ENCODE measurements at regions not wholly inside any gene's neighbourhood (a gene's known extent, or its start where the extent isn't known, plus 50 kb on each side); places are given as distances from the start of the nearest gene placed in this dataset.

- TF ChIP-seq GABPA (IDR thresholded peaks at IDR 0.05; ENCODE audit: low read depth) (no peak), REST (IDR thresholded peaks at IDR 0.05; ENCODE audit: insufficient replicate concordance, low read depth) (no peak), POLR2AphosphoS5 (IDR thresholded peaks at IDR 0.05; ENCODE audit: low read depth) (no peak), SPI1 (IDR thresholded peaks at IDR 0.05; ENCODE audit: borderline replicate concordance, low read depth) (no peak)
- TF ChIP-seq, protein P1, sequence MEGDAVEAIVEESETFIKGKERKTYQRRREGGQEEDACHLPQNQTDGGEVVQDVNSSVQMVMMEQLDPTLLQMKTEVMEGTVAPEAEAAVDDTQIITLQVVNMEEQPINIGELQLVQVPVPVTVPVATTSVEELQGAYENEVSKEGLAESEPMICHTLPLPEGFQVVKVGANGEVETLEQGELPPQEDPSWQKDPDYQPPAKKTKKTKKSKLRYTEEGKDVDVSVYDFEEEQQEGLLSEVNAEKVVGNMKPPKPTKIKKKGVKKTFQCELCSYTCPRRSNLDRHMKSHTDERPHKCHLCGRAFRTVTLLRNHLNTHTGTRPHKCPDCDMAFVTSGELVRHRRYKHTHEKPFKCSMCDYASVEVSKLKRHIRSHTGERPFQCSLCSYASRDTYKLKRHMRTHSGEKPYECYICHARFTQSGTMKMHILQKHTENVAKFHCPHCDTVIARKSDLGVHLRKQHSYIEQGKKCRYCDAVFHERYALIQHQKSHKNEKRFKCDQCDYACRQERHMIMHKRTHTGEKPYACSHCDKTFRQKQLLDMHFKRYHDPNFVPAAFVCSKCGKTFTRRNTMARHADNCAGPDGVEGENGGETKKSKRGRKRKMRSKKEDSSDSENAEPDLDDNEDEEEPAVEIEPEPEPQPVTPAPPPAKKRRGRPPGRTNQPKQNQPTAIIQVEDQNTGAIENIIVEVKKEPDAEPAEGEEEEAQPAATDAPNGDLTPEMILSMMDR (IDR thresholded peaks at IDR 0.05; ENCODE audit: insufficient read depth, low read length) = no peak
- no peak for DNase-seq (ENCODE audit: low read depth in 1 of 2, low spot score in 1 of 2)
- Histone ChIP-seq H3K27ac (replicated peaks) (no peak overlapping the region), H3K4me3 (replicated peaks; ENCODE audit: insufficient read depth, low read length) (no peak overlapping the region), H3K27me3 (ENCODE audit: insufficient read depth, poor library complexity, severe bottlenecking) (no peaks in the 10 kb centered on the region)
Observed at GRCh38 chr2:200050921-200051610, 95.7 kb downstream of the MAIP1 start.

- H3K27me3 ChIP-seq (ENCODE audit: insufficient read depth, poor library complexity, severe bottlenecking) = no peaks in the 10 kb centered on the region
- H3K4me3 ChIP-seq (replicated peaks; ENCODE audit: insufficient read depth, low read length) = no peak overlapping the region
- no peak overlapping the region for H3K27ac ChIP-seq (replicated peaks)
- no peak for DNase-seq (ENCODE audit: low read depth in 1 of 2, low spot score in 1 of 2)
- TF ChIP-seq REST (IDR thresholded peaks at IDR 0.05; ENCODE audit: insufficient replicate concordance, low read depth) (no peak), GABPA (IDR thresholded peaks at IDR 0.05; ENCODE audit: low read depth) (no peak), POLR2AphosphoS5 (IDR thresholded peaks at IDR 0.05; ENCODE audit: low read depth) (no peak), SPI1 (IDR thresholded peaks at IDR 0.05; ENCODE audit: borderline replicate concordance, low read depth) (no peak)
- TF ChIP-seq, protein P1 (IDR thresholded peaks at IDR 0.05; ENCODE audit: insufficient read depth, low read length) = no peak
Observed at GRCh38 chr2:200051611-200051945, 96.2 kb downstream of the MAIP1 start.

- no peaks in the 10 kb centered on the region for H3K27me3 ChIP-seq (ENCODE audit: insufficient read depth, poor library complexity, severe bottlenecking)
- H3K4me3 ChIP-seq (replicated peaks; ENCODE audit: insufficient read depth, low read length) = no peak overlapping the region
- TF ChIP-seq GABPA (IDR thresholded peaks at IDR 0.05; ENCODE audit: low read depth) = no peak
- no peak for TF ChIP-seq REST (IDR thresholded peaks at IDR 0.05; ENCODE audit: insufficient replicate concordance, low read depth)
- no peak for TF ChIP-seq POLR2AphosphoS5 (IDR thresholded peaks at IDR 0.05; ENCODE audit: low read depth)
- no peak for TF ChIP-seq SPI1 (IDR thresholded peaks at IDR 0.05; ENCODE audit: borderline replicate concordance, low read depth)
- TF ChIP-seq, protein P1 (IDR thresholded peaks at IDR 0.05; ENCODE audit: insufficient read depth, low read length) = no peak
- DNase-seq (ENCODE audit: low read depth in 1 of 2, low spot score in 1 of 2) = no peak
- no peak overlapping the region for H3K27ac ChIP-seq (replicated peaks)
Observed at GRCh38 chr2:200052627-200053026, 97.2 kb downstream of the MAIP1 start.

Data from HL-60 (cell line).